ENCODE measurements at regions not wholly inside any gene's neighbourhood (a gene's known extent, or its start where the extent isn't known, plus 50 kb on each side); places are given as distances from the start of the nearest gene placed in this dataset.

DNA sequence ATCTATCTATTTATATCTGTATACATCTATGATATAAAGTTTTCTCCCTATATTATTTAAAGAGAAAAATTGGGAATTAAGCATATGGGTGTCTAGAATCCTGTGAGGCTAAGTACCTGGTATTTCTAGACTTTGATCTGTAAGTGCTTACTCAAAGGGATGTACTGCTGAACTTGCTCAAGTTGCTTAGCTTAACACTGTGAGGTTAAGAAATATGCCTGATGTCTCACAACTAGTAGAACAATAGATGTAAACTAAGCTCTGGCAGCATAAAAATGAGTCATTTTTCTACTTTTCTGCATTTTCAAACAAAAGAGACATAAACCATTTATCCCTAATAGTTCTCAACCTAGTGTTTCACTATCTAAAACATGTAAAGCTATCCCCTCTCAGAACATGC lies 744.4 kb upstream of the ANO3 start:
- Mint-ChIP-seq H3K4me1 (no peaks in the 10 kb centered on the region), H3K4me3 (no peak overlapping the region), H3K27ac (no peak overlapping the region), H3K36me3 (ENCODE audit: low read depth) (no peaks in the 10 kb centered on the region), H3K27me3 (ENCODE audit: low read depth, poor library complexity) (no peaks in the 10 kb centered on the region), H3K9me3 (peaks cover 7% of the 10 kb centered on the region)
- TF ChIP-seq, protein P1, sequence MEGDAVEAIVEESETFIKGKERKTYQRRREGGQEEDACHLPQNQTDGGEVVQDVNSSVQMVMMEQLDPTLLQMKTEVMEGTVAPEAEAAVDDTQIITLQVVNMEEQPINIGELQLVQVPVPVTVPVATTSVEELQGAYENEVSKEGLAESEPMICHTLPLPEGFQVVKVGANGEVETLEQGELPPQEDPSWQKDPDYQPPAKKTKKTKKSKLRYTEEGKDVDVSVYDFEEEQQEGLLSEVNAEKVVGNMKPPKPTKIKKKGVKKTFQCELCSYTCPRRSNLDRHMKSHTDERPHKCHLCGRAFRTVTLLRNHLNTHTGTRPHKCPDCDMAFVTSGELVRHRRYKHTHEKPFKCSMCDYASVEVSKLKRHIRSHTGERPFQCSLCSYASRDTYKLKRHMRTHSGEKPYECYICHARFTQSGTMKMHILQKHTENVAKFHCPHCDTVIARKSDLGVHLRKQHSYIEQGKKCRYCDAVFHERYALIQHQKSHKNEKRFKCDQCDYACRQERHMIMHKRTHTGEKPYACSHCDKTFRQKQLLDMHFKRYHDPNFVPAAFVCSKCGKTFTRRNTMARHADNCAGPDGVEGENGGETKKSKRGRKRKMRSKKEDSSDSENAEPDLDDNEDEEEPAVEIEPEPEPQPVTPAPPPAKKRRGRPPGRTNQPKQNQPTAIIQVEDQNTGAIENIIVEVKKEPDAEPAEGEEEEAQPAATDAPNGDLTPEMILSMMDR (IDR thresholded peaks at IDR 0.05), result no peak
- no peak for DNase-seq

DNA sequence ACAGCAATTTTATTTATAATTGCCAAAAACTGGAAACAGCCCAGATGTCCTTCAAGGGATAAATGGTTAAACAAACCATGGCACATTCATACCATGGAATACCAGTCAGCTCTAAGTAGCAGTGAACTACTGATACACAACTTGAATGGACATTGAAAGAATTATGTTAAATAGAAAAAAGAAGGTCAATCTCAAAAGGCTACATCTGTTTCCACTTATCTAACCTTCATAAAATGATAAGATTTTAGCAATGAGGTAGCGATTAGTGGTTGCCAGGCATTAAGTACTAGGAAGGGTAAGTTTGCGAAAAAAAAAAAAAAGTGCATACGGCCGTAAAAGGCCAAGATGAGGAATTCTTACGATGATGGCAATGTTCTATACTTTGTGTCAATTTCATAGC lies 738.7 kb upstream of the ANO3 start:
- no peaks in the 10 kb centered on the region for H3K4me1 Mint-ChIP-seq
- H3K27me3 Mint-ChIP-seq (ENCODE audit: low read depth, poor library complexity), result no peaks in the 10 kb centered on the region
- H3K9me3 Mint-ChIP-seq, result peaks cover 7% of the 10 kb centered on the region
- no peaks in the 10 kb centered on the region for H3K36me3 Mint-ChIP-seq (ENCODE audit: low read depth)
- H3K4me3 Mint-ChIP-seq, result no peak overlapping the region
- no peak overlapping the region for H3K27ac Mint-ChIP-seq
- DNase-seq, result no peak
- TF ChIP-seq, protein P1 (IDR thresholded peaks at IDR 0.05), result no peak

DNA sequence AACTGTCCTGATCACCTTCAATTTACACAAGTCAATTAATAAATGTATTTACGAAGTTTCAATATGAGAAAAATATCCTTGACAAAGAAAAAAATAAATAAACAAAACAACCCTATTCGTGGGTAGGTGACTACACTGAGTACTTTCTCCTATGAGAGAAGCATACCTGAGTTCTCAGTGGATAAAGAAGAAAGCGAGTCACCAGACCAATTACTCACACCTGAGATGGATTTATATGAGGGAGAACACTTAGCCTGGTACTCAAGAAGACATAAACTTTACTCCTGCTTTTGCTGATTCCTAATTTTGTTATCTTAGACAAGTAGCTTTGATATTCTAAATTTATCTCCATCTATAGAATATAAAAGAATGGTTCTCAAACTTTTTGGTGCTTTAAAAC lies 735.2 kb upstream of the ANO3 start:
- Mint-ChIP-seq H3K4me1 (no peaks in the 10 kb centered on the region), H3K9me3 (peaks cover 4% of the 10 kb centered on the region), H3K27ac (no peak overlapping the region), H3K4me3 (no peak overlapping the region), H3K27me3 (ENCODE audit: low read depth, poor library complexity) (no peaks in the 10 kb centered on the region), H3K36me3 (ENCODE audit: low read depth) (no peaks in the 10 kb centered on the region)
- DNase-seq, result no peak
- TF ChIP-seq, protein P1 (IDR thresholded peaks at IDR 0.05), result no peak

DNA sequence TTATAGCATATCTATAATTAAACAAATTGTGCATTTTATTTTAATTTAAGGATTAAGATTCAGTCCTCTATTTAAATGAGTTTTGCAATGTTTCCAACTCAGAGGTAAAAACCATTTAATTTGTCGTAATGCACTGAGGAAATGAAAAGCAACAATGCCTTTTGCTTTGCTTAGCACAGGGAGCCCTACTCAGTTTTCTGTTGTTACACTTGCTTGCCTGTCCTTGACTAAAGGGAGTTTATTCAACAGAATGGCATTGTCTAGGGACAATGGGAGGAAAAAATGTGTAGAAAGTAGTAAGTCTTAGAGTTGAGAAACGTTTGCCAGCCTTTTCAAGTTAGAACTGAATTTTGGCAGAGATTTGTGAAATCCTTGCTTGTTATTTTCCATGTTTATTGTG lies 734.2 kb upstream of the ANO3 start:
- no peak overlapping the region for H3K4me3 Mint-ChIP-seq
- no peaks in the 10 kb centered on the region for H3K9me3 Mint-ChIP-seq
- no peaks in the 10 kb centered on the region for H3K27me3 Mint-ChIP-seq (ENCODE audit: low read depth, poor library complexity)
- no peak for DNase-seq
- H3K27ac Mint-ChIP-seq, result no peak overlapping the region
- TF ChIP-seq, protein P1 (IDR thresholded peaks at IDR 0.05), result no peak
- H3K36me3 Mint-ChIP-seq (ENCODE audit: low read depth), result no peaks in the 10 kb centered on the region
- H3K4me1 Mint-ChIP-seq, result no peaks in the 10 kb centered on the region

DNA sequence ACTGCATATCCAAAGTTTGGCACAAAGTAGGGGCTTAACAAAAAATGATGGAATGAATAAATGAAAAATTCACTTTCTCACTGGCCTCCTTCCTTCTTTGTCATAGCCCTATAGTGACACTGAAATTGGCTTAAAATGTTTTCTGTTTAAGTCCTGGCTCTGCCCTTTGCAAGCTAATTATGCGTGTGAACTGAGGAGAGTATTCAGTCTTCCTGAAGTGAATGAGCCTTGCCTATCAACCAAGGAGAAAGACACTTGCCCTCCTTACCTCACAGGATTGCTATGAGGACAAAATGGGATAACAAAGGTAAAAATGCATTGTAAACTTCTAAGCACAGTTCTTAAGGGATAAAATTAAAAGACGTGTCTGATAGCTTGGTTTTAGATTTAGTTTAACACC lies 729.8 kb upstream of the ANO3 start:
- no peak overlapping the region for H3K27ac Mint-ChIP-seq
- no peaks in the 10 kb centered on the region for H3K4me1 Mint-ChIP-seq
- DNase-seq, result no peak
- no peaks in the 10 kb centered on the region for H3K27me3 Mint-ChIP-seq (ENCODE audit: low read depth, poor library complexity)
- no peaks in the 10 kb centered on the region for H3K36me3 Mint-ChIP-seq (ENCODE audit: low read depth)
- TF ChIP-seq, protein P1 (IDR thresholded peaks at IDR 0.05), result no peak
- H3K4me3 Mint-ChIP-seq, result no peak overlapping the region
- H3K9me3 Mint-ChIP-seq, result peaks cover 26% of the 10 kb centered on the region

DNA sequence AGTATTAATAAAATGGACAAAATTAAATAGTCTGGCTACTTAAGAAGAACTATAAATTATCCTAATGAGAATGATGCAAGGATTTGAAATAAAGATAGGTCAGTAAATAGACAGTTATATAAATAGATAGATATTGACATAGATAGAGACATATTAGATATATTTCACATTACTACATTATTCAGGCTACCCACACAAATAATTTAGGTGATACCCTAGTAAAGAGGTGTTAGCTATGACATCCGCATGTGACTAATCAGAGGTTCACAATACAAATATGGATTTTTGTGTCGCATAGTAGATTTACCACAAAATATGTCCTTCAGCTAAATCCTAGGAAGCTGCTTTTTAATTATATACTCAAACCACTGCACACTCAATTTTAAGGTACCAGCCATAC lies 729.0 kb upstream of the ANO3 start:
- peaks cover 34% of the 10 kb centered on the region for H3K9me3 Mint-ChIP-seq
- no peak overlapping the region for H3K27ac Mint-ChIP-seq
- no peaks in the 10 kb centered on the region for H3K4me1 Mint-ChIP-seq
- H3K27me3 Mint-ChIP-seq (ENCODE audit: low read depth, poor library complexity), result no peaks in the 10 kb centered on the region
- no peaks in the 10 kb centered on the region for H3K36me3 Mint-ChIP-seq (ENCODE audit: low read depth)
- no peak overlapping the region for H3K4me3 Mint-ChIP-seq
- DNase-seq, result no peak
- TF ChIP-seq, protein P1 (IDR thresholded peaks at IDR 0.05), result no peak

Measured in nephron progenitor cell (in vitro differentiated cells).